GM12864 (cell line): ENCODE measurements at regions not wholly inside any gene's neighbourhood (a gene's known extent, or its start where the extent isn't known, plus 50 kb on each side); places are given as distances from the start of the nearest gene placed in this dataset.

ENCODE experiments used
- DNase-seq: peaks from one replicate; pipeline ENCODE4 v3.0.0-alpha.2; 2011; ENCODE audit warnings: low read depth
- H3K4me3 ChIP-seq: 2 replicates; pipeline ENCODE4 v1.5.1; 2011; ENCODE audit warnings: mild to moderate bottlenecking, low read depth, low read length, control low read depth
- TF ChIP-seq, protein P1 (sequence below): IDR thresholded peaks from 2 replicates; pipeline ENCODE4 v1.5.1; 2011; ENCODE audit warnings: low read depth, mild to moderate bottlenecking, moderate library complexity, low read length, control low read depth, inconsistent platforms; ENCODE audit errors: missing control alignments

DNA sequence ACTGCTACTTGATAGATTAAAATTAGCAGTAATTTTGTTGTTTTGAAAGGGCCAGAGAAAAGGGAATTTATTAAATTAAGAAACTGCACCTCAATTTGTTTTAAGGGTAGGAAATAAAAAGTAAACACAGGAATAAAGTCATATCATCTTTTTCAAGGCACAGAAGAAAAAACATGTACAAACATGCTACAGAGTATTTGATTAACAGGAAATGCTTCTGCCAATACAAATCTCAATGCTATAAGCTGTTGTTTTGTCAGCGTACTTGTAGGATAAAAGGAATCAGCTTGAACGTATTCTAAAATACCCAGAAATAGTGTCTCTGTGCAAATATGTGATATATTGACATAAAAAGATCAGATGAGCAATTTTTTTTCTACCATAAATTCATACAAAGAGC lies 474.0 kb upstream of the MGAT4C start:
- DNase-seq, result no peak
- TF ChIP-seq, protein P1, sequence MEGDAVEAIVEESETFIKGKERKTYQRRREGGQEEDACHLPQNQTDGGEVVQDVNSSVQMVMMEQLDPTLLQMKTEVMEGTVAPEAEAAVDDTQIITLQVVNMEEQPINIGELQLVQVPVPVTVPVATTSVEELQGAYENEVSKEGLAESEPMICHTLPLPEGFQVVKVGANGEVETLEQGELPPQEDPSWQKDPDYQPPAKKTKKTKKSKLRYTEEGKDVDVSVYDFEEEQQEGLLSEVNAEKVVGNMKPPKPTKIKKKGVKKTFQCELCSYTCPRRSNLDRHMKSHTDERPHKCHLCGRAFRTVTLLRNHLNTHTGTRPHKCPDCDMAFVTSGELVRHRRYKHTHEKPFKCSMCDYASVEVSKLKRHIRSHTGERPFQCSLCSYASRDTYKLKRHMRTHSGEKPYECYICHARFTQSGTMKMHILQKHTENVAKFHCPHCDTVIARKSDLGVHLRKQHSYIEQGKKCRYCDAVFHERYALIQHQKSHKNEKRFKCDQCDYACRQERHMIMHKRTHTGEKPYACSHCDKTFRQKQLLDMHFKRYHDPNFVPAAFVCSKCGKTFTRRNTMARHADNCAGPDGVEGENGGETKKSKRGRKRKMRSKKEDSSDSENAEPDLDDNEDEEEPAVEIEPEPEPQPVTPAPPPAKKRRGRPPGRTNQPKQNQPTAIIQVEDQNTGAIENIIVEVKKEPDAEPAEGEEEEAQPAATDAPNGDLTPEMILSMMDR, result no peak
- H3K4me3 ChIP-seq, result no peak overlapping the region

- DNase-seq, result no peak
- H3K4me3 ChIP-seq, result no peak overlapping the region
- TF ChIP-seq, protein P1, result no peak
Measured at GRCh38 chr12:86729739-86730138, 473.5 kb upstream of the MGAT4C start.

DNA sequence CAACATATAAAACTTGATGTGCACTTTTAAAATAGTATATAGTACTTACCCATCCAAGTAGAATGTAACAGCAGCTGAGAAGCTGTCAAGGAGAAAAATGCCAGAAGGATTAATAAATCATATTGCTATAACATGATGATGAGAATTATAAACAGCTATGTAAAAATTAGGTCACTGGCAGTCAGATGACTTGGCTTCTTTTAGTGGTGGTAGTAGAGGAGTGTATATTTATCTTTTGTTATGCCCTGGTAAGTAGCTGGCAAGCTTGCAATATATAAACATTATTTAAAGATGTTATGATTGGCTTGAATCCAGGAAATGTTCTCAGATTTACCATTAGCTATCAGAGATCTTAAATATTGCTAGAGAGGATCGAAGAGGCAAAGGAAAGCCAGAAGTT lies 471.0 kb upstream of the MGAT4C start:
- DNase-seq, result no peak
- no peak overlapping the region for H3K4me3 ChIP-seq
- TF ChIP-seq, protein P1, result no peak

GRCh38 chr12:86724716-86725115 lies 468.5 kb upstream of the MGAT4C start:
- H3K4me3 ChIP-seq, result no peak overlapping the region
- TF ChIP-seq, protein P1, result no peak
- DNase-seq, result no peak

- DNase-seq, result no peak
- H3K4me3 ChIP-seq, result no peak overlapping the region
- TF ChIP-seq, protein P1, result no peak
Measured at GRCh38 chr12:86723326-86723725, 467.1 kb upstream of the MGAT4C start.

- no peak for DNase-seq
- TF ChIP-seq, protein P1, result no peak
- no peak overlapping the region for H3K4me3 ChIP-seq
Measured at GRCh38 chr12:86721713-86722397, 465.7 kb upstream of the MGAT4C start.

DNA sequence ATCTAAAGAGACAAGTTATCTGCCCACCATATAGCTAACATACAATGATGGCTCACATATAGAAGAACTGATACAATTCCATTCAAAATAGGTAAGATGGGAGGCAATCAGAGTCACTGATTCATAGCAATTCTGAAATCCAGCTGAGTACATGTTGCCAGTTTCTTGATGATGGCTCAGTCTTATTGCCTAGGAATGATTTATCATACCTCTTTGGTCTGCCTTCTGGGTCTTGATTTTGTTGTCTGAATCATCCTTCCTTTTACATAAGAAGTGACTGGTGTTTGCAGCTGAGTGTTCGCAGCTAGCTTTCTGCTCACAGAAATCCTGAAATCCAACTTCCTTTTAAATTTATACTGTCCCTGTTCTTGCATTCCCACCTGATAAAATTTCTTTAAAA lies 463.2 kb upstream of the MGAT4C start:
- no peak overlapping the region for H3K4me3 ChIP-seq
- TF ChIP-seq, protein P1, result no peak

More for the DNA sequence above, 463.2 kb upstream of the MGAT4C start:
- no peak for DNase-seq
